HTR-8/SVneo (cell line): ENCODE measurements at regions not wholly inside any gene's neighbourhood (a gene's known extent, or its start where the extent isn't known, plus 50 kb on each side); places are given as distances from the start of the nearest gene placed in this dataset.

Experiments
- DNase-seq: peaks from one replicate; pipeline ENCODE4 v3.0.0; 2011; ENCODE audit warnings: low spot score, mixed read lengths; ENCODE audit not compliant: insufficient read length
- FAIRE-seq: peaks from 2 replicates; lab custom pipeline; 2011; peaks lifted over from hg19 to GRCh38; lab: Jason Lieb, UNC

GRCh38 chr10:90167174-90168064 lies 466.0 kb downstream of the KIF20B start:
- DNase-seq: no peak
- FAIRE-seq: no peak

GRCh38 chr10:90168244-90168643 lies 466.9 kb downstream of the KIF20B start:
- no peak for FAIRE-seq
- DNase-seq: no peak

GRCh38 chr10:90171014-90171722 lies 469.8 kb downstream of the KIF20B start:
- FAIRE-seq: no peak
- DNase-seq: no peak

- no peak for FAIRE-seq
- DNase-seq: no peak
Observed at GRCh38 chr10:90174531-90174930, 473.1 kb downstream of the KIF20B start.

GRCh38 chr10:90175161-90175681 lies 473.8 kb downstream of the KIF20B start:
- DNase-seq (no peak), FAIRE-seq (no peak)

- no peak for FAIRE-seq
- no peak for DNase-seq
Observed at GRCh38 chr10:90179696-90180407, 478.5 kb downstream of the KIF20B start.

- FAIRE-seq: no peak
- DNase-seq: no peak
Observed at GRCh38 chr10:90180886-90181691, 479.7 kb downstream of the KIF20B start.

- DNase-seq: no peak
- FAIRE-seq: no peak
Observed at GRCh38 chr10:90192825-90193224, 491.4 kb downstream of the KIF20B start.

GRCh38 chr10:90193240-90193985 lies 492.0 kb downstream of the KIF20B start:
- no peak for FAIRE-seq
- no peak for DNase-seq

GRCh38 chr10:90195288-90195840 lies 494.0 kb downstream of the KIF20B start:
- DNase-seq (no peak), FAIRE-seq (no peak)

- no peak for DNase-seq
- FAIRE-seq: no peak
Observed at GRCh38 chr10:90197766-90198165, 496.4 kb downstream of the KIF20B start.

- DNase-seq (no peak), FAIRE-seq (no peak)
Observed at GRCh38 chr10:90199093-90199492, 497.7 kb downstream of the KIF20B start.

GRCh38 chr10:90199513-90199912 lies 498.1 kb downstream of the KIF20B start:
- DNase-seq (no peak), FAIRE-seq (no peak)

- FAIRE-seq: no peak
- DNase-seq: no peak
Observed at GRCh38 chr10:90204131-90204955, 503.0 kb downstream of the KIF20B start.

- DNase-seq (no peak), FAIRE-seq (no peak)
Observed at GRCh38 chr10:90204956-90205314, 503.5 kb downstream of the KIF20B start.

- FAIRE-seq: no peak
- DNase-seq: no peak
Observed at GRCh38 chr10:90205340-90205739, 503.9 kb downstream of the KIF20B start.

GRCh38 chr10:90213346-90213745 lies 512.0 kb downstream of the KIF20B start:
- no peak for FAIRE-seq
- no peak for DNase-seq

- DNase-seq (no peak), FAIRE-seq (no peak)
Observed at GRCh38 chr10:90218846-90219245, 517.5 kb downstream of the KIF20B start.
